GM20000 (cell line): ENCODE measurements at regions not wholly inside any gene's neighbourhood (a gene's known extent, or its start where the extent isn't known, plus 50 kb on each side); places are given as distances from the start of the nearest gene placed in this dataset.

Source experiments
- DNase-seq: peaks from one replicate; pipeline ENCODE4 v3.0.0; 2012; ENCODE audit warnings: low spot score
- TF ChIP-seq, protein P1 (sequence below): IDR thresholded peaks from 2 replicates; pipeline ENCODE4 v1.5.1; 2012; ENCODE audit warnings: mild to moderate bottlenecking, control low read depth; ENCODE audit errors: extremely low read depth, missing control alignments

DNA sequence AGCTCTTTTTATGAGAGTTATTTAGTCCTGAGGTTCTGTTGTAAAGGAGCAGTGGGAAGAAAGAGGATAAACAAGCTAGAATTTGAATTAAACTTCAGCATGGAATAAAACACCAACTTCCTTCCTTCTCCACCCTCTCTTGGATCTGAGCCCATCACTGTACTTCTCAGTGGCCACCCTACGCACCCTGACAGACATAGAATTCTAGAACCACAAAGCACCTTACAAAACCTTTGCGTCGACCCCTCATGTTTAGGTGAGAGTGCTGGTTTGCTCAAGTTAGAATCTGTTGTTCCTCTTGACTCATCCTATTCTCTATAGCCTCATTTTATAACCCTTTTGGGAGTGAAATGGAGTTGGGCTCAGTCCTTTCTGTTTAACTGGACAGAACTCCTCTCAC is 84.6 kb upstream of the RPL34 start:
- no peak for DNase-seq

DNA sequence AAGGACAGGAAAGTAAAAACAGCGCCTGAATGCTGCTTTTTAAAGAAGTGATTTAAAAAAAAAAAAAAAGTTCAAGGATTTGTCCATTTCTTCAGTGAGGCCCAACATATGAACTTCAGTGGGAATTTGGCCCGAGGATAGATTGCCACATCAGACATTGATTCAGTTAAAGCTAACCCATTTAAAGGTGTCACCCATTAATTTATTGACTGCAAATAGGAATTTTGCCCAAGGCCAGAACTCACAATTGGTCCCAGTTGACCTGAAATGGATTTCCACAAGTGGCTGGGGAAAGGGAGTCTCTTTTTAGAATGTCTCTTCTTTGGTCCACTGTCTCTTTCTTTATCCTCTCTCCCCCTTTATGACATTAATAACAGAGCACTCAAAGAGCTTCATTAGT is 86.5 kb upstream of the RPL34 start:
- TF ChIP-seq, protein P1, sequence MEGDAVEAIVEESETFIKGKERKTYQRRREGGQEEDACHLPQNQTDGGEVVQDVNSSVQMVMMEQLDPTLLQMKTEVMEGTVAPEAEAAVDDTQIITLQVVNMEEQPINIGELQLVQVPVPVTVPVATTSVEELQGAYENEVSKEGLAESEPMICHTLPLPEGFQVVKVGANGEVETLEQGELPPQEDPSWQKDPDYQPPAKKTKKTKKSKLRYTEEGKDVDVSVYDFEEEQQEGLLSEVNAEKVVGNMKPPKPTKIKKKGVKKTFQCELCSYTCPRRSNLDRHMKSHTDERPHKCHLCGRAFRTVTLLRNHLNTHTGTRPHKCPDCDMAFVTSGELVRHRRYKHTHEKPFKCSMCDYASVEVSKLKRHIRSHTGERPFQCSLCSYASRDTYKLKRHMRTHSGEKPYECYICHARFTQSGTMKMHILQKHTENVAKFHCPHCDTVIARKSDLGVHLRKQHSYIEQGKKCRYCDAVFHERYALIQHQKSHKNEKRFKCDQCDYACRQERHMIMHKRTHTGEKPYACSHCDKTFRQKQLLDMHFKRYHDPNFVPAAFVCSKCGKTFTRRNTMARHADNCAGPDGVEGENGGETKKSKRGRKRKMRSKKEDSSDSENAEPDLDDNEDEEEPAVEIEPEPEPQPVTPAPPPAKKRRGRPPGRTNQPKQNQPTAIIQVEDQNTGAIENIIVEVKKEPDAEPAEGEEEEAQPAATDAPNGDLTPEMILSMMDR, result no peak
- DNase-seq, result no peak

More for the DNA sequence above, 84.6 kb upstream of the RPL34 start:
- TF ChIP-seq, protein P1, result no peak

DNA sequence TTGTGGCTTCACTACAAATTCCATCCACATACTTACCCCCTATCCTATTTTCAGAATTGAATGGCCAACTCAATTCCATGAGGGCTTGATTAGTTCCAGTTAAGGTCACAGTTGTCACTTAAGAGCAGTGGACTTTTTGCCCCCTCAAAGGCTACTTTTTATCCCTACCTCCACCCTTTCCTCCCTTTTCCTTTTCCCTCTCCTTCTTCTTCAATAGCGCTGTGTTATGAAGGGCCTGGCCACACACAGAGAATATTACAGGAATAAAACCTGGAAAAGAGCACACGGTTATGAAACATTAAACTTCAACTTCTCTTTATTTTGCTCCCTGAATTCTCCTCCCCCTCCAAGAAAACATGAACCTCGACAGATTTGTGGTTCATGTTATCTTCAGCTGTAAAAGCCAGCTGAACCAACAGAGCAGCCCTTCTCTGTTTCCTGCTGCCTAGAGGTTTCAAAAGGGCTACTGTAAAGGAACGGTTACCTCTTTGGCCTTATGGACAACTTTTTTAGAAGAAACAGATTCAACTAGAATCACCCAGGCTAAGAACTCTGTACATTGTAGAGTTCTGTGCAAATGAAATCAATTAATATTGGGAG is 87.0 kb upstream of the RPL34 start:
- TF ChIP-seq, protein P1, result no peak
- no peak for DNase-seq

DNA sequence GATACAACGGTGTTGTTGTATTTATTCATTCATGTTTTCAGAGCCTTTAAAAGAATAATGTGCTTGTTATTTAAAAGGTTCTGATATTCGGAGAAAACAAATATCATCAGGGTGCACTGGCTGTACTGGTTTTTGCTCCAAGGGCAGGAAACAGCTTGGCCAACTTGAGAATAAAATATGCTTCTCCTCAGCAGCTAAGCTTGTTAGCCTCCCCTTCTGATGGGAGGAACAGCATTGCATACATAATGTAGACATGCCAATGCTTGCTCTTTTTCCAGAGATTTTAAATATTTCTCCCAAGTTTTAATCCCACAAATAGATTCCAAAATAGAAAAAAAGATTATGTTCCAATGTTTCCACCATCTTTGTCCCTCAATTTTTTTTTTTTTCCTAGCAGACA is 87.6 kb upstream of the RPL34 start:
- TF ChIP-seq, protein P1, result no peak
- no peak for DNase-seq

DNA sequence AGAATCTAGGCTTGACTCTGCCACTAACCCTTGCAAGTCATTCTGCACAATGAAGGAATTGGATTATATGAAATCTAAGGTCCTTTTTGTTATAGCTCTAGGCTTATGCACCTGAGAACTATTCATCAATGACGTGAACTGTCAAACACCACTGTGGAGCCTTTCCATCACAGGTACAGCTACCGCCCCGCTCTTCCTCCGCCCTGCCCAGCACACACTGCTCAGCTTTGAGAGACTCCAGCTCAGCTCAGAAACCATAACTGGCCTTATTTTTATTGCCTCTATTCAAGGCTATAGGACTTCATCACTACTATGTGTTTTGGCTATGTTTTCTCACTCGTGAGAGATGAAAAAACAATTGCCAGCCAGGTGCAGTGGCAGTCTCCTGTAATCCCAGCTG is 88.2 kb upstream of the RPL34 start:
- DNase-seq, result no peak
- TF ChIP-seq, protein P1, result no peak

DNA sequence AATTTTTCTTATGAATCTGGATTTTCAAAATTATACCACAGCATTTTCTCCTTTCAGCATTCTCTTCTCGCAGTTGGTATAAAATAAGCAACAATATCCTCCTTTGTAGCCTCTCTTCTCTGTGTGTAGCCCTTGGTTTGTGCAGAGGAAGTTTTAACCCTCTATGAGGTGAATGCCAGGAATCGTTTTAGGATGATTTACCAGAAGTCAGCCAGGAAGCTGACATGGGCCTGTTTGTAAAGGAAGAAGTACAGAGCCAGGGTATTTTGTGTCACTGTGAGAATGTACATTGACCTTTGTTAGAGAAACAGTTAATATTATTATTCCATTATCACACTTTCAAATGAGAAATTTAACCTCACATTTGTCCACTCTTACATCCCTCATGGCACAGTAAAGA is 88.9 kb upstream of the RPL34 start:
- TF ChIP-seq, protein P1, result no peak
- no peak for DNase-seq

DNA sequence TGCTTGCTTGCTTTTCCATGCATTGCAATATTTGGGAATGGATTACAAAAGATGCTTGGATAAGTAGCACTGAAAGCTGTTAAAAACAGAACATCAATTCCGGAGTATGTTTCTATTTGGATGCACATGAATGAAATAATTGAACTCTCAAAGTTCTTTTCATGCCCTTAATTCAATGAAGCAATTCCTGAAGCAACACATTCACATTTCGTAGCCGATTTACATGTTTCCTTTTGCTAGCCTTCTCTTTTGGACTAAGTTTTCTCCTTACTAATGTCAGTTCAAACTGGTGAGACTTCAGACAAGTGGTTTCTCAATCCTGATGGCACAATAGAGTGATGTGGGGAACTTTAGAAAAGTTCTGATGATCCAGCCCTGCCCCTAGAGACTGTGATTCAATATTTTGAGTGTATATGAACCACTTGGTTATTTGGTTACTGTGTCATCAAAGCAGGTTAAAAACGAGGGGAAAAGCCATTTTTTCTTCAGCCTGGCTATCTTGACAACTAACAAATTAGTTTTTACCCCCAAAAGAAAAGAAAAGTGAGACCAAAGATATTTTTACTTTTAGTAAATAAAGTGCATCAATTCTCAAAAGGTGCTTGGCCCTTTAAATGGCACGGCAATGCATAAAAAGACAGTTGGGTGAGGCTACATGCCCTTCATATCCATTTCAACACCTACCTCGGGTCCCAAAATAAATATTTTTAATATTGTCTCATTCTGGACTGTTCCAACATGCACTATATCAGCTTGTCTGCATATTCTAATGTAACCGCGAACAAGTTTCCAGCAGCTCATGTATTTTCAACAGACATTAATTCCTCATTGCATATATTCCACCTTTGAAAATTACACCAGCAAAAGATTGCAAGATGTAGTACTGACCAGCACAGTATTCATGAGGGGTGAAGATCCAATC is 90.1 kb upstream of the RPL34 start:
- TF ChIP-seq, protein P1, result no peak
- DNase-seq, result no peak
